Umbilical cord (tissue), 1 donor: ENCODE measurements at regions not wholly inside any gene's neighbourhood (a gene's known extent, or its start where the extent isn't known, plus 50 kb on each side); places are given as distances from the start of the nearest gene placed in this dataset.
A peak's percentile ranks its signal among the peaks of the same experiment; 100 is the strongest.
"Not testable (repeated sequence)": the region's sequence is repeated elsewhere in the genome, so short reads cannot be mapped to it uniquely, and the experiment has no call there.

Experiments used
- DNase-seq: peaks from one replicate; pipeline ENCODE4 v3.0.0-alpha.2; 2015; ENCODE audit warnings: low spot score

- no peak for DNase-seq
These were observed 82.9 kb upstream of the APBB1IP start for GRCh38 chr10:26355241-26355640.

GRCh38 chr10:26357203-26357602, 80.9 kb upstream of the APBB1IP start:
- no peak for DNase-seq

- DNase-seq: no peak
These were observed 80.1 kb upstream of the APBB1IP start for GRCh38 chr10:26358071-26358470.

- DNase-seq: no peak
These were observed 78.5 kb upstream of the APBB1IP start for GRCh38 chr10:26359670-26360069.

- no peak for DNase-seq
These were observed 76.8 kb upstream of the APBB1IP start for GRCh38 chr10:26361351-26361750.

- peak; percentile 5 for DNase-seq
These were observed 76.2 kb upstream of the APBB1IP start for GRCh38 chr10:26361971-26362370.

GRCh38 chr10:26365681-26366358, 72.3 kb upstream of the APBB1IP start:
- no peak for DNase-seq

GRCh38 chr10:26367035-26367434, 71.1 kb upstream of the APBB1IP start:
- DNase-seq: not testable (repeated sequence)

GRCh38 chr10:26367771-26368170, 70.4 kb upstream of the APBB1IP start:
- peak; percentile 46 for DNase-seq

GRCh38 chr10:26368463-26368862, 69.7 kb upstream of the APBB1IP start:
- no peak for DNase-seq

- DNase-seq: no peak
These were observed 65.4 kb upstream of the APBB1IP start for GRCh38 chr10:26372513-26373354.

GRCh38 chr10:26374426-26374825, 63.7 kb upstream of the APBB1IP start:
- peak; percentile 24 for DNase-seq

- not testable (repeated sequence) for DNase-seq
These were observed 60.8 kb upstream of the APBB1IP start for GRCh38 chr10:26377224-26377810.

GRCh38 chr10:26378861-26379294, 59.3 kb upstream of the APBB1IP start:
- no peak for DNase-seq

- DNase-seq: no peak
These were observed 57.3 kb upstream of the APBB1IP start for GRCh38 chr10:26380815-26381214.

GRCh38 chr10:26381986-26382385, 56.2 kb upstream of the APBB1IP start:
- DNase-seq: no peak

- DNase-seq: no peak
These were observed 53.5 kb upstream of the APBB1IP start for GRCh38 chr10:26384600-26384999.

- DNase-seq: no peak
These were observed 52.7 kb upstream of the APBB1IP start for GRCh38 chr10:26385443-26385842.

- no peak for DNase-seq
These were observed 51.4 kb upstream of the APBB1IP start for GRCh38 chr10:26386781-26387180.
